Lung (tissue), 11 donors: ENCODE measurements at regions not wholly inside any gene's neighbourhood (a gene's known extent, or its start where the extent isn't known, plus 50 kb on each side); places are given as distances from the start of the nearest gene placed in this dataset.

ENCODE experiments used
- ATAC-seq: fragments of 200-7000 bp; cut with Tn5 transposase; one replicate; pipeline ENCODE4 v1.9.1; 2020; ENCODE audit warnings: moderate number of reproducible peaks; ENCODE audit not compliant: insufficient read depth, low FRiP score
- DNase-seq, 3 donors: peaks; one replicate each; pipeline ENCODE4 v3.0.0-alpha.2; 2013 to 2017
- H3K27ac ChIP-seq, 2 donors: one replicate each; pipeline ENCODE4 v1.5.1; 2013; ENCODE audit warnings: mild to moderate bottlenecking in 2 of 2, moderate library complexity in 2 of 2, control low read depth in 1 of 2, inconsistent platforms in 1 of 2, low read depth in 1 of 2, low read length in 1 of 2
- H3K27me3 ChIP-seq, 3 donors: one replicate each; pipeline ENCODE4 v1.5.1; 2013; ENCODE audit warnings: low read length in 2 of 3; ENCODE audit not compliant: control insufficient read depth in 3 of 3, insufficient read depth in 3 of 3
- H3K36me3 ChIP-seq, 4 donors: one replicate each; pipeline ENCODE4 v1.5.1; 2013; ENCODE audit warnings: low read length in 4 of 4, mild to moderate bottlenecking in 1 of 4, moderate library complexity in 1 of 4; ENCODE audit not compliant: control insufficient read depth in 4 of 4, insufficient read depth in 4 of 4
- H3K4me1 ChIP-seq, 5 donors: one replicate each; pipeline ENCODE4 v1.5.1; 2013; ENCODE audit warnings: low read length in 5 of 5, mild to moderate bottlenecking in 2 of 5, moderate library complexity in 1 of 5; ENCODE audit not compliant: control insufficient read depth in 5 of 5, insufficient read depth in 5 of 5
- H3K4me3 ChIP-seq: one replicate; pipeline ENCODE4 v1.5.1; 2013; ENCODE audit warnings: mild to moderate bottlenecking, control low read depth, moderate library complexity
- H3K9ac ChIP-seq, 2 donors: one replicate each; pipeline ENCODE4 v1.5.1; 2013; ENCODE audit warnings: low read length in 2 of 2, control low read depth in 1 of 2; ENCODE audit not compliant: insufficient read depth in 1 of 2
- H3K9me3 ChIP-seq, 4 donors: one replicate each; pipeline ENCODE4 v1.5.1; 2013; ENCODE audit warnings: low read length in 3 of 4, mild to moderate bottlenecking in 1 of 4, moderate library complexity in 1 of 4; ENCODE audit not compliant: control insufficient read depth in 4 of 4, insufficient read depth in 3 of 4
- WGBS, 2 donors: extraction: QIAGEN DNeasy Blood & Tissue Kit; methylation state at CpG; one replicate each; pipeline ENCODE4 v1.1.7; 2013; 5-methylcytosine and 5-hydroxymethylcytosine counted together
- TF ChIP-seq, protein P1 (sequence below): IDR thresholded peaks from 2 replicates; pipeline ENCODE4 v1.5.1; 2012; ENCODE audit warnings: mild to moderate bottlenecking; ENCODE audit errors: control extremely low read depth, extremely low read depth
- donor health status: control.
- donor health status: control.
- donor health status: Bipolar disorder and iron deficiency.
- donor health status: healthy.
- donor health status: DM: yes; HTN: yes; CAD: no.

- TF ChIP-seq, protein P1, sequence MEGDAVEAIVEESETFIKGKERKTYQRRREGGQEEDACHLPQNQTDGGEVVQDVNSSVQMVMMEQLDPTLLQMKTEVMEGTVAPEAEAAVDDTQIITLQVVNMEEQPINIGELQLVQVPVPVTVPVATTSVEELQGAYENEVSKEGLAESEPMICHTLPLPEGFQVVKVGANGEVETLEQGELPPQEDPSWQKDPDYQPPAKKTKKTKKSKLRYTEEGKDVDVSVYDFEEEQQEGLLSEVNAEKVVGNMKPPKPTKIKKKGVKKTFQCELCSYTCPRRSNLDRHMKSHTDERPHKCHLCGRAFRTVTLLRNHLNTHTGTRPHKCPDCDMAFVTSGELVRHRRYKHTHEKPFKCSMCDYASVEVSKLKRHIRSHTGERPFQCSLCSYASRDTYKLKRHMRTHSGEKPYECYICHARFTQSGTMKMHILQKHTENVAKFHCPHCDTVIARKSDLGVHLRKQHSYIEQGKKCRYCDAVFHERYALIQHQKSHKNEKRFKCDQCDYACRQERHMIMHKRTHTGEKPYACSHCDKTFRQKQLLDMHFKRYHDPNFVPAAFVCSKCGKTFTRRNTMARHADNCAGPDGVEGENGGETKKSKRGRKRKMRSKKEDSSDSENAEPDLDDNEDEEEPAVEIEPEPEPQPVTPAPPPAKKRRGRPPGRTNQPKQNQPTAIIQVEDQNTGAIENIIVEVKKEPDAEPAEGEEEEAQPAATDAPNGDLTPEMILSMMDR: no peak
- peaks cover 0 to 75% (median 40%) of the 10 kb centered on the region in 5 donors for H3K4me1 ChIP-seq
- H3K9me3 ChIP-seq: no peaks in the 10 kb centered on the region
- DNase-seq (peak in 2 of 3 donors; percentile 59), ATAC-seq (no peak)
- H3K27ac ChIP-seq: no peak overlapping the region
- no peak overlapping the region for H3K4me3 ChIP-seq
- no peaks in the 10 kb centered on the region for H3K36me3 ChIP-seq
- 39 to 68% methylated on average over 27 to 29 of the region's 29 CpGs for WGBS, 2 donors
- no peak overlapping the region for H3K9ac ChIP-seq
- no peaks in the 10 kb centered on the region for H3K27me3 ChIP-seq
Measured at GRCh38 chr21:43345746-43346409, 81.1 kb downstream of the SIK1 start.

GRCh38 chr21:43345046-43345745, 81.7 kb downstream of the SIK1 start:
- Histone ChIP-seq H3K9me3 (no peaks in the 10 kb centered on the region), H3K4me3 (no peak overlapping the region), H3K27me3 (no peaks in the 10 kb centered on the region), H3K9ac (no peak overlapping the region), H3K36me3 (no peaks in the 10 kb centered on the region), H3K4me1 (peaks cover 0 to 76% (median 40%) of the 10 kb centered on the region in 5 donors), H3K27ac (peak overlapping the region in 1 of 2 donors; percentile 48)
- no peak for ATAC-seq
- no peak for DNase-seq
- 83 to 86% methylated on average over 31 of the region's 31 CpGs for WGBS, 2 donors
- TF ChIP-seq, protein P1: no peak

GRCh38 chr21:43343992-43344886, 82.7 kb downstream of the SIK1 start:
- TF ChIP-seq, protein P1: no peak
- peak; percentile 42 for ATAC-seq
- no peaks in the 10 kb centered on the region for H3K27me3 ChIP-seq
- H3K9ac ChIP-seq: no peak overlapping the region
- H3K4me3 ChIP-seq: no peak overlapping the region
- 55 to 72% methylated on average over 34 to 37 of the region's 37 CpGs for WGBS, 2 donors
- DNase-seq: peak; percentile 73 to 83 (median 79)
- H3K27ac ChIP-seq: peak overlapping the region in 1 of 2 donors; percentile 77
- peaks cover 0 to 70% (median 37%) of the 10 kb centered on the region in 5 donors for H3K4me1 ChIP-seq
- no peaks in the 10 kb centered on the region for H3K36me3 ChIP-seq
- no peaks in the 10 kb centered on the region for H3K9me3 ChIP-seq
